HG02759 (cell line): ENCODE measurements at regions not wholly inside any gene's neighbourhood (a gene's known extent, or its start where the extent isn't known, plus 50 kb on each side); places are given as distances from the start of the nearest gene placed in this dataset.

ENCODE experiments used
- ATAC-seq: cut with Tn5 transposase; IDR thresholded peaks from one replicate; pipeline ENCODE4 v1.9.1; 2021; ENCODE audit warnings: mild to moderate bottlenecking, moderate library complexity; ENCODE audit not compliant: unreplicated experiment

DNA sequence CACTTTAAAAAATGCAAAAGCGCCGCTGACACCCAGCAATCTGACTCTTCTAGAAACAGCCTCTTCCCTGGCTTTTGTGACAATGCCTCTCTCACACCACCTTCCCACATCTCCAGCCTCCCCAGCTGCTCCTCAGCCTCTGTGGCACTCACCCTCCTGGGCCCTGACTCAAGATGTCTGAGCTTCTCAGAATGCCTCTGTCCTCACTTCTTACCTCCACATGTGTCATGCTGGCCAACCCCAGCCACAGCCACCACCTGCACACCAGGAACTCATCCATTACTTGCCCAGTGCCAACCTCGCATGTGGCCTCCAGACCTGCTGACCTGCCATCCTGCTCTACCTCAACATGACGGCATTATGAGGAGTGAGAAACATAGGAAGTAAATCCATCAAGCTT lies 249.8 kb upstream of the RAB6C start:
- ATAC-seq = no peak

DNA sequence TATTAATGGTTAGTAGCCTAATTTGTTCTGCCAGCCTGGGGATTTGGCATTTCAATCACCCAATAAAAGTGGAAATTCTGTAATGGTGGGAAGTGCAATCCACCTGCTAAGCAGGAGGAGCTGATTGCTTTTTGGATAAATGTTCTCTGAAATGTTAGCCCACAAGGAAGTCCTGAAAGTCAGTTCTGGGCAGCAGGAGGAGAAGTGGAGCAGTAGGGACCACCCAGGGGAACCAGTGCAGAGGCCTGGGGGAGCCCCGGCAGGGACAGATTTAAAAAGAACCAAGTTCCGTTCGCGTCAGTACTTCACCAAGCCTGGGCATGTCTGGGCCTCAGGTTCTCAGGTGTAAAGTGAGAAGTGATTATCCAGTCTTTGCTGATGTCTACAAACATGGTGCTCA lies 248.5 kb upstream of the RAB6C start:
- ATAC-seq = no peak

DNA sequence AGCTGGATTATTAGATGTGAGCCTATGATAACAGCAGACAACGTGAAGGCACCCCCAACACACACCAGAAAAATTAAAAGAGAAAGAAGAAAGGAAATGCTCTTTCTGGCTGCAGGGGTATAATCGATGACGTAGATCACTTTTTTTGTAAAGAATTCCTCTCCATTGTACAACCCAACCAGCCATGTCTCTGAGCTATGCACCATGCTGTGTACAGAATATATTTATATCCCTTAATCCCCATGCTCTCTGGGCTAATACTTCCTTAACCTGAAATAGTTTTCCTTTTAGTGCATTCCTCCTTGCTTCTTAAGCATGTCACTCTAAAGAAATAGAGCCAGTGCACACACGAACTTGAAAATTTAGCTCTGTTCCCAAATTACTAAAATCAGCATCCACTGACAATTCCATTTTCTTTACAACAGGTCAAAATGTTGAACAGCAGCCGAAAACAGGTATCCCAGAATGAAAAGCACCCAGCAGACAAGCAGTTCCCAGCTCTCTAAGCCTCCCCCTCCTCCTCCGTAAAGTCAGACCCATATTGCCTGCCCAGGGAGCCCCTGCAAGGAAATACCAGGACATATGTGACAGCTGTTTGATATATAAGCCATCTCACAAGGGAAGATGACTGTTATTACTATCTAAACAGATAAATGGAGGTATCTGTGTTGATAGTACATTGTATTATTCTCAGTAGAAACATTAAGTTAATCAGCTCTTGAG lies 247.4 kb upstream of the RAB6C start:
- no peak for ATAC-seq

DNA sequence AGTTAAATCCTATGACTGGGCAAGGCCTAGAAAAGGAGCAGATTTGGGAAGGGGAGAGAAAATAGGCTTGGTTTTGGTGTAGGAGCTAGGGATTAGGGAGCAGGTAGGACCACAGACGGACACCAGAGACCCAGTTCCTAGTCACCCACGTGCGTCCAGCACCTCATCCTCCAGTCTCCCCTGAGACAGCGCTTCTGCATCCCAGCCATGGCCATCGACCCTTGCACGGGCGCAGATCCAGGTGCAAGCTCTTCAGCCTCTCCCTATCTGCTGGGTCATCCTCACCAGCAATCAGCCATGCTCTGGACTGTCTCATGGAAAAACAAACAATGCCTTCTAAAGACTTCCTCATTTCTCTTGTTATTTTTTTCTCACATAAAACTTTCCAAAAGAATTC lies 246.8 kb upstream of the RAB6C start:
- no peak for ATAC-seq

DNA sequence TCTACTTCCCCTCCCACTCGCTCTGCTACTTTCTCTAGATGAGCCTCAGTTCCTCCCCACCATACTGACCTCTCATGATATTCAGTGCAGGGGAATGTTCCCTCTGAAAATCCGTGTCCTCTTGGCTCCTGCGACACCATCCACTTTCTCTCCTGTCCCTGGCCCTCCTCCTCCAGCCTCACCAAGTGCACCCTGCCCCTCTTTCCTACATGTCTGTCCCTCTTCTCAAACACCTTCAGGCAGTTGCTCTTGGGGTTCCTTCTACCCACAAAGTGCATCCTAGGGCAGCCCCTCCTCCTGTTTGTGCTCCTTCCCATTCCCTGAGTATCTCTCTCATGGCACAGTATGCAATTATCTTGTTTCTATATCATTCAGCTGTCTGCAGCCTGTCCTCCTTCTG lies 246.4 kb upstream of the RAB6C start:
- ATAC-seq = no peak

DNA sequence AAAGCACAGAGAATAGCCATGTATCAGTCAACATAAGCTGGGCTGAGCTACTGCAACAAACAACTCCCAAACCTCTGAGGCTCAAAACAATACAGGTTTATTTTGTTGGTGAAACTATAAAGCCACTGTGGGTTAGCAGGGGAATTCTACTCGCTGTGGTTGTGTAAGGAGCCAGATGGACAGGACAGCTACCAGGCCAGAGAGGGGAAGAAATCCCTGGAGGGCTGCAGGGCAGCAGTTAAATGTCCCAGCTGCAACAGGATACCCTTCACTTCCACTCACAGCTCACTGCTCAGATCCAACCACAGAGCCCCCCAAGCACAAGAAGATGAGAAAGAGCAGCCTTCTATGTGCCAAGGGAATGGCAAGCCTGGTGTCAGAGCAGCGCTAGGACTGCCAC lies 245.9 kb upstream of the RAB6C start:
- ATAC-seq = no peak

DNA sequence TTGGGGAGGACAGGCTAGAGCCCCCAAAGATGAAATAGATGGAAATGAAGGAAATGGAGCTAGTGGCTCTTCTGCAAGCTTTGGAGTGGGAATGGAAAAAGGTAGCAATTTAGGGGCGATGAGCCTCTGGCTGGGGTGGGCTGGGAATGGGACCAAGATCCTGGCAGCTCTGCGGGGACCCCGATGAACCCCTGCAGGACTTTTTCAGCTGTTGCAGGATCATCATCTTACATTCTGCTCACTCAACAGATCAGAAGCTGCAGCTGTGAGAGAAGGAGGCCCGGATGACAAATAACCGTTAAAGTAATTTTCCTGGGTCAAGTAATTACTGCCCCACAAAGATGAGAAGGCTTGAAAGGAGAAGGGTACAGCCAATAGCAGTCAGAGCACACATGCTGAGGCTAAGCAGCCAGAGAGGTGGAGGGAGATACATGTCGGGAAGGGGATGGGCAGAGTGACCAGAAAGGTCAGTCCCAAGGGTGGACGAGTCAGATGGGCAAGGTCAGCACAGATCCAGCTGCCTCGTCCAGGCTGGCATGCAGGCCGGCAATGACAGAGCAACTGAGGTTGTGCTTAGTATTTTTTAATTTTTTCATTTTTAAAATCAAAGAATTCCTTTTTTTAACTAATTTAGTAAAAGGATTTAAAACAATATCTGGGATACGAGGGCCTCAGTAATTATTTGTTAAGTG lies 245.0 kb upstream of the RAB6C start:
- no peak for ATAC-seq

DNA sequence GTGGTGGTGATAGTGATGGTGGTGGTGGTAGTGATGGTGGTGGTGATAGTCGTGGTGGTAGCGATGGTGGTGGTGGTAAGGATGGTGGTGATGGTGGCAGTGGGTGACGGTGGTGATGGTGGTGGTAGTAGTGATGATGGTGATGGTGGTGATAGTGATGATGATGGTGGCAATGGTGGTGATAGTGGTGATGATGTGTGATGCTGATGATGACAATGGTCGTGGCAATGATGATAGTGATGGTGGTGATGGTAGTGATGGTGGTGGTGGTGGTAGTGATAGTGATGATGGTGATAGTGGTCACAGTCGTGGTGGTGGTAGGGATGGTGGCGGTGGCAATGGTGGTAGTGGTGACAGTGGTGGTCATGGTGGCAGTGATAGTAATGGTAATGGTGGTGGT lies 243.9 kb upstream of the RAB6C start:
- ATAC-seq = no peak

DNA sequence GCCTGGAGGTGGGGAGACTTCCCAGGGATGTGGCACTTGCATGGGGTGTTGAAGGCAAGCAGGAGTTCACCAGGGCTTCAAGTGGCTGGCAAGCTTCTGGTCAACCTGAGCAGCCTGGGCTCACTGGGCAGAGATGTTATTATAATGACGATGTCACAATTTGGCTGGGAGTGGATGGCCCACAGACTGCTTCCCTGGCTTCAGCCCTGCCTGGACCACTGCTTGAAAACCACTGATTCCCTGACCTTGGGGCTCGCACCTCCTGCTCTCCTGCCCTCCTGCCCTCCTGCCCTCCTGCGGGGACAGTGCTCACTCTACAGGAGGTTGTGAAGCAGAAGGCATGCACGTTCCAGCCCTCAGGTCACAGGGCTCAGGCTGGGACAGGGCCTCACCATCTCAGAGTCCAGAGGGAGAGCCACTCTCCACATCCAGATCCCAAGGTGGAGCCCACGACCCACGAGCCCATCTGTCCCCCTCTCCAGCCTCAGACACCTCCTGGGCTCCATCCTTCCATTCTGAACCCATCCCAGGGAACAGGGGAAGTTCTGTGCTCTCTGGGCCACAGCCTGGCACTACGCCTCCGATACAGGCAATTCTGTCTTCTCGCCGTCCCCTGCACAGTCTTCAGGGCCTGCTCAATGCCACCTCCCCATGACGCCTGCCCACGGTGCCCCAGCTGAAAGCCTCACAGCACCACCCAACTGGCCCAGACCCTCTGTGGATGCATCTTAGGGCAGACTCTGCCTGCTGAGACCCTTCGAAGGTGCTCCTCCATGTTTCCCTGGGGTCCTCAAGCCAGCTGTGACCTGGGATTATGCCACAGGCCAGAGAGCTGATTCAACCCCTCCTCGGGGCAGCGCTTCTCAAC lies 241.6 kb upstream of the RAB6C start:
- no peak for ATAC-seq

DNA sequence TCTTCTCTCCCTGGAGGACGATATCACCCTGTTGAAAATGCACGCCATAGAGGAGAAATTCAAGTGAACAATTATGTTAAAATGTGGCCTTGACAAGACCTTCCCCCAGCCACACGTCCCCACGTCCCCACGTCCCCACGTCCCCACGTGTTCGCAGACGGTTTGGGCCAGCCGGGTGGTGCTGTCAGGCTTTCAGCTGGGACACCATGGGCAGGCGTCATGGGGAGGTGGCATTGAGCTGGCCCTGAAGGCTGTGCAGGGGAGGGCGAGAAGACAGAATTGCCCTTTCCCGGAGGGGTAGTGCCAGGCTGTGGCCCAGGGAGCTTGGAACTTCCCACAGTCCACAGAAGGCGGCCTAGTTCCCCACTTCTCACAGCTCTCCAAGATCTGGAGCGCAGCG lies 240.7 kb upstream of the RAB6C start:
- ATAC-seq = no peak

DNA sequence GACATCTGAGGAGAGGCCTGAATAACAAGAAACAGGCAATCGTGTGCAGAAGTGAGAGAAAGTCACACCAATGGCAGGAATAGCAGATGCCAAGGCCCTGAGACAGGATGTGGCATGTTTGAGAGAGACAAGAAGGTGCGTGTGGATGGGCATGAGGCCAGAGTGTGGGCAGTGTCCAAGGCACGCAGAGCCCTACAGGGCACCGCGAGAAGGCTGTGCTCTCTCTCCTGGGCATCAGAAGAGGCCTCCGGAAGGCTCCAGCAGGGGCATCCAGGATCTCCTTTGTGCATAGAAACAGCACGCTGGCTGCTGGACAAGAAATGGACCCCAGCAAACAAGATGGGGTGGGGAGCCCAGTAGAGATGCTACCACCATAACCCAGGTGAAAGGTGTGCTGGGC lies 239.0 kb upstream of the RAB6C start:
- no peak for ATAC-seq

DNA sequence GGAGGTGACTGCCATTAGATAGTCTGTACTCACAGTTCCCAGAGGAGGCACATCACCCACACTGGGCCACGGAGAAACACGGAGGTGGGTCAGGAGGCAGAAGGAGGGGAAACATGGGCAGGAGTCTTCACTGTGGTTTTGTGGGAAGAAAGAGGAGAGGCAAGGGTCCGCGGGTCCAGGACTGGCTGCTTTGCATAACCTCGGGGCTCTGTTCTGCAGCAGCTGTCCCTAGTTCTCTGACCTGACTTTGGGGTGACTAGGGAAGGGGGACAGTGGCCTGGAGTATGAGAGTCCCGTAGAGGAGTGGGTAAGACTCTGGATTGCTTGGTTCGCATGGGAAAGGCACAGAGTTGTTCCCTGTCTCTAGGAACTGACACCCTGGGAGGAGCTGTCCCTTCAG lies 238.3 kb upstream of the RAB6C start:
- ATAC-seq = no peak

DNA sequence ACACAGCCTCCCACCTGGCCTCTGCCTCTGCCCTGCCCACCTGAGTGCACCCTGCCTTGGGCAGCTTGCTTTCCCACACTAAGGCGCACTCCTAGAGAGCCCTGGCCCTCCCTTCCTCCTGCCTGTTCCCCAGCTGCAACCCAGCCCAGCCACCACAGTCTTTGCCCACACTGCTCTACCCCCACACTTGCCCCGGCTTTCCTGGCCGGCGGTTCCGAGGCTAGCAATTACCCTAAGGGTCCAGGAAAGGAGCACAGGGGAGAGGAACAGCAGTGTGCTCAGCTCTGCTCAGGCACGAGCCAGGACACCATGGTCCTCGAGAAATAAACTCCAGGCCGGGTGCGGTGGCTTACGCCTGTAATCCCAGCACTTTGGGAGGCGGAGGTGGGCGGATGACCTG lies 237.8 kb upstream of the RAB6C start:
- no peak for ATAC-seq

DNA sequence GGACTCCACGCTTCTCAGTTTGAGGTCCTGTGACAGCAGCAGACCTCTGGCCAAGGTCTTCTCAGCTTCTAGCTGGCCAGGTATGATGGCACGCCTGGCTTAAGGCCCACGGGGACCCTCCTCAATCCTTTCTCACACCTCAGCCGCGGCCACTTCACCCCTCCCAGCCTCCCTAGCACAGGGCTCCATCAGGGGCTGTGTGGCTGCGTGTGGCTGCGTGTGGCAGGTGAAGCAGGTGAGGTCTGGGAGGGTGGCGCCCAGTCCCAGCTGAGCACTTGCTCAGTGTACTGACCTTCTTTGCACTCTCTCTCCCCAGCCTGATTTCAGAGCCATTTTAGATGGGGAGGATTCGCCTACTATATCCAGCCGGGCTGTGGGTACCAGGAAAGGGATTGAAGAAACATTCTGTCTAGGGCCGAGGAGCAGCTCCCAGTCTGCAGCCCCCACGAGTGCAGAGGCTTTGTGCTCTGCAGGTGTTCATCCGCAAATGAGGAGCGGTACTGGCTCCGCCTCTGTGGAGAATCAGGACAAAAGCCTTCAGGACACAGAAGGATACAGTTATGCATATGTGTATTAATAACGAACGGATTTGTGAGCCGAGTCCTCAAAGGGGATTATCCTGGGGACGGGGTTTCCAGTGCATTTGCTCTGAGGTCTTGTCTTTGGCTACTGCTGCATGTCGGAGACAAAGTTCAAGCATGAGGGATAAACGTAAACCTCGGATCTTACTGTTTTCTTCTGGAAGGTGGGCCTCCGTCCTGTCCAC lies 236.9 kb upstream of the RAB6C start:
- ATAC-seq = no peak

DNA sequence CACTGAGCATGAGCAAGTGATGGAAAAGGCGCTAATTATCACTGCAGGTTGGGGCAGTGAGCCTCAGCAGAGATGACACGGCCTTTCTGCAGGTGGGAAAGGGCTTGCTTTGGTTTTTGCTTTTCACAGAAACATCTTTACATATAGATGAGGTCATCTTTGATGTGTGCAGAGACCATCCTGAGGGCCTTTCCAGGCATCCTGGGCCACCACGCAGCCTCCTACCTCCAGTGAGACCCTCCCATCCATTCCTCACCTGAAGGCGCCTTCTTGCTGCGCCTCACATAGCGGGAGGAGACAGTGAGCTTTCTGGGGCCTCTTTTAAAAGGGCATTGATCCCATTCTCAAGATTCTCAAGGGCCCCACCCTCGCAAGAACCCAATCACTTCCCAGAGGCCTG lies 235.3 kb upstream of the RAB6C start:
- no peak for ATAC-seq

DNA sequence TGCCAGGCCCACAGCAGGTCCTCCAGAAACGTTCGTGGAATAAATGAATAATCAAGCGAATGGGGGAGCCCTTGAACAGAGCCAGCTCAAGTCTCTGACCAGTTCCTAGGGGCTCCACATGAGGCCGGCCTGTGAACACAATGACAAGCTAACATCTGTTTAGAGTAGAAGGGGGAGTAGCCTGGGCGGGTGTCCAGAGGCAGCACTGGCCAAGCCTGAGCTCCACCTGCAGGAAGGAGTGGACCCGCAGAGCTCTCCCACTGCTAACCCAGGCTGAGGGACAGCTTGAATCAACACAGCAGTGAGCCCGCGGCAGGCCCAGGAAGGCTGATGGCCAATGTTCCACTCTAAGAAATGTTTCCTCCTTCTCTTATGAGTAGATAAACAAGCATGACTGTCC lies 234.8 kb upstream of the RAB6C start:
- ATAC-seq = no peak

DNA sequence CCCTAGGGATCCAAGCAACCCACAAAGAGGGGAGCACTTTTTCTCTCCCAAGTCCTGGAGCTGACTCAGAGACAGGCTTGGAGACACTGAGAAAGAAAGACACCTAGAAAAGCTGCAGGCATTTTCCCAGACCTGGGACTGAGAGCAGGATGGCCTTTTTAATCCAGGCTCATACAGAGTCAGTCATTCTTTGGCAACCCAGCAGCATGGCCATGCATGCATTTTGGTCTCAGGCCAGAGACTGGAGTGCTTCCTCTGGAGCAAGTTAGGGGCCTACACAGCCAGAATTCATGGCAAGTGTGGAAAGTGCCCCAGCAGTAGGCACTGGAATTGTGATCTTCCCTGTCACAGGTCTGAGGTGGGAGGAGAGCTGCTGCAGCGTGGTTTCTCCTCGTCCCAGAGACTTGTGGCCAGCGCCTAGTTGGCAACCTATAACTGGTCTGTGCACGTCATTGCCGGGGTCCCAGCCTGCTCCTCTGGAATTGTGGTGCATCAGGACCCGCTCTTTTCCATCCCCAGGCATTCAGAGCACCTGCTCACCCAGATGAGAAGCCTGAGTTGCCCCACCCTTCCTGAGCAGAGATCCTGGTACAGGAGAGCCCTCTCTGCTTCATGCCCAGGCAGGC lies 231.9 kb upstream of the RAB6C start:
- no peak for ATAC-seq

DNA sequence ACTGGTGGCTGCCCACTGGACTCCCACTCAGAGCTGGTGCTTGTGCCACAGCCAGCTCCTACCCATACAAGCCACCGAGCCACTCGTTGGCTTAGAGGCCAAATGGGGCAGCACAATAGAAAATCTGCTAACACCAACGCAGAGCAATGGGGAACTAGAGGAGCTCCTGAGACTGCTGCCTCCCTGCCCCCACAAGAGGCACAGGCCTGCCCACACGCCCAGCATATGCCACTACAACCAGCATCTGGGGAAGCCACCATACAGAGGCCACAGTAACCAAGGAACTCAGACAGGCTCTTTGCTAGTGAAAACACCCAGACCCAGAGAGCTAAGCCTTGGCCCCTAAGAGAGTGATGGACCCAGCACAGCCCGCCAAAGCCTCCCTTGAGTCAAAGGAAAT lies 231.2 kb upstream of the RAB6C start:
- no peak for ATAC-seq

DNA sequence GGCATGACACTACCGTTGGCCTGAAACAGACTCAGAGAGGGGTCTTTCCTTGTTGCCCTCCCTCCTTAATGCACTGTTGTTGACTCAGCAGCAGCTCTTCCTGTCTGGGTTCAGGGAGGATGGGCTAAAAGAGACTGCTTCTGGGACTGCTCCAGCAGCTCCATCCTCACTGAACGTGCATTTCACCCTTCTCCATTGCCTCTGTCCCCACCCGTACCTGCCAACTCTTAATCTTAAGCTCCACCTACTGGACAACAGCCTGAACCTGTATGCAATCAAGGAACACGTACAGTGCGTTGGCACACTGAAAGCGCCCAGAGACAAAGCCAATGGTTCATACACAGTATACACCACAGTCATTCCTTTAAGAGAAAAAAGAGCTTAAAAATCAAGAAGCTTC lies 230.8 kb upstream of the RAB6C start:
- no peak for ATAC-seq

DNA sequence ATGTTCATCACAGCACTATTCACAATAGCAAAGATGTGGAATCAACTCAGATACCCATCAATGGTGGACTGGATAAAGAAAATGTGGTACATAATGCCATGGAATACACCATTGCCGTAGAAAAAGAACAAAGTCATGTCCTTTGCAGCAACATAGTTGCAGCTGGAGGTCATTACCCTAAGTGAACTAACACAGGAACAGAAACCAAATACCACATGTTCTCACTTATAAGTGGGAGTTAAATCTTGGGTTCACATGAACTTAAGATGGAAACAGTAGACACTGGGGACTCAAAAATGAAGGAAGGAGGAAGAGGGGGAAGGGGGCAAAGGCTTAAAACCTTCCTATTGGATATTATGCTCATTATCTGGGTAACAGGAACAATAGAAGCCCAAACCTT lies 228.1 kb upstream of the RAB6C start:
- ATAC-seq = no peak

DNA sequence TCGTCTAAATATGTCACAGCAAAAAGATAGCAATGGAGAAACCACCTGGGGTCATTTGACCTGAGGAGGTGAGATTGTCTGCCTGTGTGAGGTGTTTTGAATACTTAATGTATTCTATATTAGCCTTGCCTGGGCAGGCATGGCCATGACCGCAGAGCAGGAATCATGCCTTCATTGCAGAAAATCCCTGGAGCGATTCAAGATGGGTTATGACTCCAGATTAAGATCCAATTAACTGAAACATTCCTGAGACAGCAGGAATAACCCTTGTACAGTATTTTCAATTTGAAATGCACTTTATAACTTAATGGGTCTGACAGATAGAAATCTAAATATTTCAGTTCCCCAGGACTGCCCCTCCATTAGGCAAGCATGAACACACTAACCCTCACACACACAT lies 227.3 kb upstream of the RAB6C start:
- ATAC-seq = no peak
